KG1 (cell line): ENCODE measurements at regions not wholly inside any gene's neighbourhood (a gene's known extent, or its start where the extent isn't known, plus 50 kb on each side); places are given as distances from the start of the nearest gene placed in this dataset.

ENCODE experiments used
- DNase-seq: peaks from one replicate; lab custom pipeline; 2025; lab: John Stamatoyannopoulos, UW

DNA sequence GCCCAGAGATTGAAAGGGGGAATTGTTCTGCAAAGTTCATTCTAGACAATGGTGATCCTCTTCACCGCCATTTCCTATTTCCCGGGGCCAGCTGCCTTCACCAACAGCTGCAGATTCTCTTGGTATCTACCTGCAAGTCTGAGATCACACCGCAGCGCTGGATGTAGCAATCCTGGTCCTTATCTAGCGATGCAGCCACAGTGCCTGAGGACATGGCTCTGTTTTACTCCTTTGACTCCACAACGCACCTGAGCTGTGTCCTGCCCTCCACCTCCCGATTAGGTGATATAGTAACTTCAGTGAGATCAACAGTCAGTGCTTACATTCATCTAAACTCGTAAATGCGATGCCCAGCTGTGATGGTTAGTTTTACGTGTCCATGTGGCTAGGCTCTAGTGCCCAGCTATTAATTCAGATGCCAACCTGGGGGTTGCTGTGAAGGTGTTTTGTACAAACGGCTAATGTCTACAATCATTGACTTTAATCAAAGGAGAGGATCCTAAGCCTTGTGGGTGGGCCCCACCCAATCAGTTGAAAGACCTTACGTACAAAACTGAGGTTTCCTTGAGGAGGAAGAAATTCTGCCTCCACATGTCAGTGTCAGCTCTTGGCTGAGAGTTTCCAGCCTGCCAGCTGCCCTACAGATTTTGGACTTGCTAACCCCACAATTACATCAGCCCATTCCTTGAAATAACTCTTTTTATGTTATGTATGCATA lies 189.8 kb downstream of the SH3BP4 start:
- DNase-seq = no peak

DNA sequence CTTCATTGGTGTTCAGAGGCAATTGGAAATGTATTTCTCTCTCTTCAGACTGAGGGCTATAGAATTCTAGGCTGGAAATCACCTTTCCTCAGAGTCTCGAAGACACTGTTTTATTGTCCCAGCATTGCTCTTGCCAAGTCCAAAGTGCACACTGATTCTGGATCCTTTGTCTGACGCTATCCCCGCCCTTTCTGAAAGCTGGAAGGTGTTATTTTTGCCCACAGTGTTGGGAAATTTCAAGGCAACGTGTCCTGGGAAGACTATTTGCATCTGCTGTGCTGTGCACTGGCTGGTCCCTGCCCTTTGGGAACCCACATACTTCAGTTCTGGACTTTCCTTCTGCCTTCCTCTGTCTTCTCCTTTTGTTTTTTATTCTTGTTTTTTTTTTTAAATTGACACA lies 190.8 kb downstream of the SH3BP4 start:
- DNase-seq = no peak

DNA sequence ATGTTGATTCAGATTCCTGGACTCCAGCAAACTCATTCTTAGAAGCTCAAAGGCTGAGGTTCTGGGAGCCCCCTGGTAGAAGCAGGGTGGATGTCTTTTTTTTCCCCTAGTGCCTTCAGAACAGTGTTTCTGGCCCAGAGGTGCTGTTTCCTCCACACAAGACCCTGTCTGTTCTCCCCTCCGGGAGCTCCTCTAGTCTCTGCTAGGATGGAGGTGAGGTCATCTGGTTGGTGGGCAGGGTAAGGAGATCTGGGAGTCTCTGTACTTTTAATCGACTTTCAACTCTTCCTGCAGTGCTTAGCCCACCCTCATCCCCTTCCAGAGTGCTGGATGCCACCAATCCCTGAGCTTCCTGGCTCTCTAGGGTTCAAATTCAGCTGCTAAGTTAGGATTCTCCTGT lies 192.0 kb downstream of the SH3BP4 start:
- no peak for DNase-seq

- no peak for DNase-seq
These were observed 192.5 kb downstream of the SH3BP4 start for GRCh38 chr2:235144291-235144690.

- DNase-seq = no peak
These were observed 194.4 kb downstream of the SH3BP4 start for GRCh38 chr2:235146206-235146605.

GRCh38 chr2:235146871-235147565 lies 195.2 kb downstream of the SH3BP4 start:
- no peak for DNase-seq

DNA sequence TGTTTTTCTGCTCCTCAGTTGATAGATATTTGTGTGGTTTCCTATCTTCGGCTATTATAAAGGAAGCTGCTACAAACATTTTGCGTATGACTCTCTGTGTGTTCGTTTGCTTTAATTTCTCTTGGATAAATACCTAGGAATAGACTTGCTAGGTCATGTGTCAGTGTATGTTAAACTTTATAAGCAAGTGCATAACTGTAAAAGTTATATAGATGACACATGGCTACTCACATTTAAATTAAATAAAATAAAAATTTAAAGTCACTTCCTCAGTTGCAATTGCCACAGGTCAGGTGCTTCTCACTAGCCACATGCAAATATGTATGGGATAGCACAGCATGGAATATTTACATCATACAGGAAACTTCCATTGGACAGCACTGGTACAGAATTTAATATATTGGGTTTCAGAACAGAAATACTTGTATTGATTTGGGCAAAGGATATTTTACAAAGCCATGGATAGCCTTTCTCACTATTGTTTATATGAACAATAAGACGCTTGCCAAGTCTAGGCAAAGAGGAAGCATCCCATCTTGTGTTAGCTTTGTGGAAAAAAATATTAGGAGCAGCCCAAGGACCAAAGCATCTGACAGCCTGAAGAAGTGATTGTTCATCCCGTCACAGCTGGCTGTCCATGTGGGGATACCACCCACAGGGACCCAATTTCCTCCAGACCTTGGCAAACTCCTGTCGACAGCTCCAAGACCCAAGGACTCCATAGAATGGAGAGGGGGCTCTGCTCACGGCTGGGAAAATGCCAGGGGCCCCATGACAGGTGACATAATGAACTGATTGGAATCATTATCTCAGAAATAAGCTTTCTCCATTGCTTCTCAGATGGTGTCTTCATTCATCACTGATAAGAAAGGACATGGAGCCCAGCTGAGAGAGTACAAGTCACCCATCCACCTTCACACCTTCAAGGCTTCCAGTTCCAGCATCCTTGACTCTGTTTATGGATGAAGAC lies 196.7 kb downstream of the SH3BP4 start:
- DNase-seq = no peak

DNA sequence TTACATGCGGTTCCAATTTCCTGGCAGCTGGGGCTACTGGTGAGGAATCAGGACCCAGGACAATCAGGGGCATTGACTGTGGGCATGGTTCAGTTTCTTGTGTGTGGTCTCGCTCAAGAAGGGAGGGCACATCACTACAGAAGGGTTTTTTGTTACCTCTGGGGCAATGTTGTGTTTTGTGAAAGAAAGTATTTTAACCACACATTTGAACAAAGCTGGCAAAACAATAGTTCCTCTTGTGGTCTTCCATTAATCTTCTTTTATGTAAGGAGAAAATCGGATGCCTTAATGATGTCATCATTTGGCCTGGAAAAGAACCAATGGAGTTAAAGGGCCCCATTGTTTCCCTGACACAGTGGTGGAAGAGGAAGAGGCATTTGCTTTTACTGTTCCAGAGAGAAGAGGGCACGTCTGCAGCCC lies 197.4 kb downstream of the SH3BP4 start:
- DNase-seq = no peak

- no peak for DNase-seq
These were observed 197.9 kb downstream of the SH3BP4 start for GRCh38 chr2:235149736-235150135.

- no peak for DNase-seq
These were observed 199.3 kb downstream of the SH3BP4 start for GRCh38 chr2:235151152-235151551.

DNA sequence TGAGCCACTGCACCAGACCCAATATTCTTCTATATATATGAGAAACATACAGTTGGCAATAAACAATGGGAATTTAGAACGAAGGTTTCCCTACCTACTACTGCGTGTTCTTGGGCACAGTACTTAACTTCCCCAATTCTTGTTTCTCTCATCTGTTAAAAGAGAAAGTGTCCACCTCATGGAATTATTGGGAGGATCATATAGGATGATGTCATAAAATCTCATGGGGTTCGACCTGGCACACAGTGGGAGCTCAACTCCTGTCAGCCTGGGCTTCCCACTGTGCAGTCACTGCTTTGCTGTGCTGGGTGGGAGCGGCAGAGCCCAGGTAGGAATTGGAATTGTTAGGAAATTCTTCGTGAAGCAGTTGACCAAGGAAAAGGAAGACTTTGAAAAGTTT lies 203.3 kb downstream of the SH3BP4 start:
- no peak for DNase-seq

DNA sequence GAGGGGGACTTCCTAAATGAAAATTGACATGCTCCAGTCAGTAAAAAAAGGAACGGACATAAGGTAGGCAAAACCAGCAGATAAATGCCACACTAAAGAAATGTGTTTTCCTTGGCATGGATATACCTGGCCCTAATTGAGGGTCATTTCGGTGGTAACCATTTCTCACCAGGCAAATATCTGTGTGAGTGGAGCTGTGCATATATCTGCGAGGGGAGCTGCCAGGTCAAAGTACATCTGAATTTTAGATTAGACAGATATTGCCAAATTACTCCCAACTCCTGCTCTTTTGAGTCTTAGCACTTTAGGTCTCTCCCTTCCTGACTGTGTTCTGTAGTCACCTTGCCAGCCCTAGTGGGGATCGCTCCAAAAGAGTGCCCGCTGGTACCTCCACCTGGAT lies 204.2 kb downstream of the SH3BP4 start:
- no peak for DNase-seq

GRCh38 chr2:235157746-235158482 lies 206.1 kb downstream of the SH3BP4 start:
- DNase-seq = no peak

- no peak for DNase-seq
These were observed 208.5 kb downstream of the SH3BP4 start for GRCh38 chr2:235160281-235160810.

DNA sequence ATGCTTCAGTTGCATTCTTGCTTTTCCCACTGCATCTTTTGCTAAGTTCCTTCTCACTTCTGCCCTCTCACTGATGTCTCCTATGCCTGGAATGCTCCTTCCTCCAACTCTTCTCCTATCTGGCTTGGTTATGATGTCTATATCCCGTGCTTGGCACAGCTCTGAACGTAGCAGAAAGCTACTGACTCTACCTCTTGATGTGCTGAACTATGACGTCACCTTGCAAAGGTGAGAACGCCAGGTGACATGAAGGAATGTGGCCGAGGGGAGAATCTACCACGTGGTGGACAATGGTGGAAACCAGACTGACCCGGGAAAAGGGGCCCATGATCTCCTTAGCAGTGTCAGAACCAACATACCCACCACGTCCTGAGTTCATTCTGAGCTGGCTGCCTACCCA lies 209.7 kb downstream of the SH3BP4 start:
- DNase-seq = no peak

- DNase-seq = no peak
These were observed 210.4 kb downstream of the SH3BP4 start for GRCh38 chr2:235162082-235162836.

- DNase-seq = no peak
These were observed 211.0 kb downstream of the SH3BP4 start for GRCh38 chr2:235162837-235163197.

GRCh38 chr2:235165136-235165535 lies 213.3 kb downstream of the SH3BP4 start:
- no peak for DNase-seq

GRCh38 chr2:235165631-235166030 lies 213.8 kb downstream of the SH3BP4 start:
- no peak for DNase-seq

- DNase-seq = no peak
These were observed 216.6 kb downstream of the SH3BP4 start for GRCh38 chr2:235168174-235168979.
